GM12875 (cell line): ENCODE measurements at regions not wholly inside any gene's neighbourhood (a gene's known extent, or its start where the extent isn't known, plus 50 kb on each side); places are given as distances from the start of the nearest gene placed in this dataset.

Experiments used
- H3K4me3 ChIP-seq: one replicate; pipeline ENCODE4 v1.5.1; 2011; ENCODE audit warnings: low read depth, low read length, control low read depth
- CTCF ChIP-seq: IDR thresholded peaks from 2 replicates; pipeline ENCODE4 v1.5.1; 2011; ENCODE audit warnings: low read depth, mild to moderate bottlenecking, control low read depth, inconsistent platforms, low read length, moderate library complexity, borderline replicate concordance; ENCODE audit not compliant: insufficient read depth

- H3K4me3 ChIP-seq: no peak overlapping the region
- no peak for TF ChIP-seq CTCF
Measured at GRCh38 chr9:12162181-12162815, 530.9 kb upstream of the TYRP1 start.

- H3K4me3 ChIP-seq: no peak overlapping the region
- no peak for TF ChIP-seq CTCF
Measured at GRCh38 chr9:12163723-12164458, 529.3 kb upstream of the TYRP1 start.

GRCh38 chr9:12166518-12166917, 526.7 kb upstream of the TYRP1 start:
- TF ChIP-seq CTCF: no peak
- H3K4me3 ChIP-seq: no peak overlapping the region

- no peak overlapping the region for H3K4me3 ChIP-seq
- TF ChIP-seq CTCF: no peak
Measured at GRCh38 chr9:12170456-12170855, 522.7 kb upstream of the TYRP1 start.

GRCh38 chr9:12178634-12179033, 514.6 kb upstream of the TYRP1 start:
- no peak overlapping the region for H3K4me3 ChIP-seq
- no peak for TF ChIP-seq CTCF

- no peak for TF ChIP-seq CTCF
- no peak overlapping the region for H3K4me3 ChIP-seq
Measured at GRCh38 chr9:12182806-12183205, 510.4 kb upstream of the TYRP1 start.

- no peak for TF ChIP-seq CTCF
Measured at GRCh38 chr9:12183321-12183720, 509.9 kb upstream of the TYRP1 start.

More at GRCh38 chr9:12183321-12183720, 509.9 kb upstream of the TYRP1 start:
- no peak overlapping the region for H3K4me3 ChIP-seq
